HG03139 (cell line): ENCODE measurements at regions not wholly inside any gene's neighbourhood (a gene's known extent, or its start where the extent isn't known, plus 50 kb on each side); places are given as distances from the start of the nearest gene placed in this dataset.

Experiments
- ATAC-seq: cut with Tn5 transposase; IDR thresholded peaks from one replicate; pipeline ENCODE4 v1.9.1; 2021; ENCODE audit not compliant: unreplicated experiment

DNA sequence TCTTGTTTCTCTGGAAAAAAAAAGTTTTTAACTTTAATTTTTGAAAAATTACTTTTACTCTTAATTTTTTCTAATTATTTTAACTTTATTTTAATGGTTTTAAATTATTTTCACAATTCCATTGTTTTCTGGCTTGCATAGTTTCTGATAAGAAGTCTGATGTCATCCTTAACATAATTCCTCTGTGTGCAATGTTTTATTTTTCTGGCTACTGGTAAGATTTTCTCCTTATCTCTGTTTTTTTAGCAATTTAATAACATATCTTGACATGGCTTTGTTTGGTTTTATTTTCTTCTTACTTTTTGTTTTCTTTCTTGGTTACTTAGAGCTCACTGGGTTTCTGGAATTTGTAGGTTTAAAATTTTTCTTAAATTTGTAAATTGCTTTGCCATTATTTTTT is 114.8 kb downstream of the TBXT start:
- no peak for ATAC-seq

DNA sequence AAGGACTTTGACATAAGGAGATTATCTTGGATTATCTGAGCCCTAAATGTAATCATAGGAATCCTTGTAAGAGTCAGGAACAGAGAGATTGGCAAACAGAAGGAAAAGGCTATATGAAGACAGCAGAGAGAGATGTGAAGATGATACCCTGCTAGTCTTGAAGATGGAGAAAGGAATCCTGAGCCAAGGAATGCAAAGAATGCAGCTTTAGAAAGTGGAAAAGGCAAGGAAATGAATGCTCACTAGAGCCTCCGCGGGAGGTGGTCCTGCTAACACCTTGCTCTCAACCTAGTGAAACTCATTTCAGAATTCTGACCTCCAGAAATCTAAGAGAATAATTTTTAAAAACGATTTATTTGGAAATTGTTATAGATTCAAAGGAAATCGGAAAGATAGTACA is 117.1 kb downstream of the TBXT start:
- ATAC-seq = no peak

DNA sequence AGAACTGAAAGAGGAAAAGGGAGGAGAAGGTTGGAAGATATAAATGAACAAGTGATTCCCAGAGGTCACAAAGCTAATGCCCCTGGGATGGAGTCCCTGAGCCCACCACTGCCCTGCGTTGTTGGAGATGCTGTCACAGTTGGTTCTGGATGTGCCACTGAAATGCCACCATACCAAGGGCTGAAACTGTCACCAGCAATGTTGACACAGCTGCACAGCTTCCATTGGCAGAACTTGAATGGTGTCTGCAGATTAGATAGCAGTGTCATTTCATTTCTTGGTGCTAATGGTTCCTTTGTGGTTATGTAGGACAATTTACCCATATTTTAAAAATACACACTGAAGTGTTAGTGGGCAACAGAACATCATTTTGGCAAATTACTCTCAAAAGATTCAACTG is 120.7 kb downstream of the TBXT start:
- ATAC-seq = no peak

DNA sequence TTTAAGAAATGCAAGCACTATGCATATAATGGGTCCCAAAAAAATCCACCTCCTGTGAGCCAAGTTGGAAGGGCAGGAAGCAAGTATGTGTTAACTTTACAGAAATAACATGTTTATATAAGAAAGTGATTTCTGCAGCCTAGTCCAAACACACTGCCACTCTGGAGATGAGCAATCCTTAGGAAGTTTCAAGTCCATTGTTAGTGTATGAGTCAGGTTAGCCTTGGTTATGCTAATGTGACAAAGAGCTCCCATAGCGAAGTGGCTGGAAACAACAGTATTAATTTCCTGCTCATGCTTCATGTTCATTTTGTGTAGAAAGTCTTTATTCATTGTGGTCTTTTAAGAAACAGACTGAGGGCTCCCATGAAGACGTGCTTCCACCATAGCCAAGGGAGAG is 121.4 kb downstream of the TBXT start:
- ATAC-seq = no peak

DNA sequence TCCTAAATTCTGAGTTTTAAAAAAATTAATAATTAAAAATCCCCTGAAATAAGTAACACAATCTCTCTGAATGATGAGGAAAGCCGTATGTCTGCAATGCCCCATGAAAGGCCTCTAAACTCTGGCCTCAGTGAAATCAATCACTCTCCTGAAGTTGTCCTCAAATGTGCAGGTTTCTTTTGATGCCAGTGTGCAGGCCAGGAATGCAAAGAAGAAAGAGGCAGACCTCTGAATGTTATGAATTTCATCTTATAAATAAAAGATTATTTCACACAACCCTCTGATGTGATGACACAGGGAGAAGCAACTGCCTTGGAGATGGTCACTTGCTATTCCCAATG is 121.8 kb downstream of the TBXT start:
- no peak for ATAC-seq

DNA sequence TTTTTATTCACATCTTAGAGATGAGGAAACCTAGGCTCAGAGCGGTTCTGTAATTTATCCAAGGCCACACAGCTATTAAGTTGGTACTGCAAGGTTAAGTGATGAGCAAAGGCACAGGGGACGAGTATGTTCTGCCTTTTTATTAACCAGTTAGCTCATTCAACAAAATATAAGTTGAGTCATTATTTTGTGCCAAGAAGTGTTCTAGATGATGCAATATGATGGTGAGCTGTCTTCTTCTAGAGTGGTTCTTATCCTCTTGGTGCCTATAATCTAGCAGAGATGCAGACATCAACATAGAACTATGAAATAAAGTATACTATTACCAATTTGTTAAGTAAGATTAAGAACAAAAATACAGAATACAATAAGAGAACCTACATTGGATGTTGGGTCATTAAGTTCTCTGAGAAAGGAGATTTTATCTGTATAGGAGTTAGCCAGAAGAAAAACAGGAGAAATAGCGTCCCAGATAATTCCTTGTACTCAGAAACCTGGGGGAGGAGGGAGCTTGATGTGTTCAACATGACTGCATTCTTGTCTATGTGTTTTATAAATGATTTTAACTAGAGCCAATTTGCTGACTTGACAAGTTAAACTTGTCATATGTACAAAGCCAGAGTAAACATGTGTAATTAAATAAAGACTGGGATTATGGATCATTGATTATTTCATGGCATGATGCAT is 122.3 kb downstream of the TBXT start:
- ATAC-seq = no peak

DNA sequence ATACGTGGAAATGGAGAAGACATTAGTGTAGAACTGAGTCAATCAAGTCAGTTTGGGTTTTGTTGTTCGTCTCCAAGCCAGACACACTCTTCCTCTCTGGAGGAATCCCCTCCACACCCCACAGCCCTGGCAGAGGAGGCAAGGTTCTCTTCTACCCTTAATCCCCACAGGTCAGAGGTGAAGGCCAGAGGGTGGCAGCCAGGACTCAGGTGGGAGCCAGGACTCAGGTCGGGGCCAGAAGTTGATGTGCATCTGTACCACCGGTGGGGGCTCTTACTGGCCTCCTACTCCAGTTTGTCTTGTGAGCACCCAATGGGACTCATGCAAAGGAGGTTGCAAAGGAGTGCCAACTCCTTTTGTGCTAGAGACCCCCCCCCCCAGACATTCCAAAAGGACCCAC is 126.4 kb downstream of the TBXT start:
- no peak for ATAC-seq

DNA sequence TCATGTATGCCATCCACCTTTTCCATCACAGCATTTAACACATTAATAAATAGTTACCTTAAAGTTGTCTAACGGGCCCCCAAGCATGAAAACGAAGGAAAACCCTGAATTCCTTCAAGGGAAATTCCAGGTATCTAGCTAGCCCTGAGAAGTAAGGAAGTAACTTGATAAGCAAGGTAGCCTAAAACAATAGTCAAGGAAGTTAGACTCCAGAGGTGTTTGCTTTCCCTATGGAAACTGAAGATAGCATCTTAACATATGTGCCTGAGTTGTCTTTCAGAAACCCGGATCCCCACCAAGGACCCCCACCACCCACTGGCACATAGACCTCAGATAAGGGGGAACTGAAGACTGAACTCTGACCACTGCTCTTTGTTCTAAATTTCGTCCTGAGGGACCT is 127.4 kb downstream of the TBXT start:
- no peak for ATAC-seq

DNA sequence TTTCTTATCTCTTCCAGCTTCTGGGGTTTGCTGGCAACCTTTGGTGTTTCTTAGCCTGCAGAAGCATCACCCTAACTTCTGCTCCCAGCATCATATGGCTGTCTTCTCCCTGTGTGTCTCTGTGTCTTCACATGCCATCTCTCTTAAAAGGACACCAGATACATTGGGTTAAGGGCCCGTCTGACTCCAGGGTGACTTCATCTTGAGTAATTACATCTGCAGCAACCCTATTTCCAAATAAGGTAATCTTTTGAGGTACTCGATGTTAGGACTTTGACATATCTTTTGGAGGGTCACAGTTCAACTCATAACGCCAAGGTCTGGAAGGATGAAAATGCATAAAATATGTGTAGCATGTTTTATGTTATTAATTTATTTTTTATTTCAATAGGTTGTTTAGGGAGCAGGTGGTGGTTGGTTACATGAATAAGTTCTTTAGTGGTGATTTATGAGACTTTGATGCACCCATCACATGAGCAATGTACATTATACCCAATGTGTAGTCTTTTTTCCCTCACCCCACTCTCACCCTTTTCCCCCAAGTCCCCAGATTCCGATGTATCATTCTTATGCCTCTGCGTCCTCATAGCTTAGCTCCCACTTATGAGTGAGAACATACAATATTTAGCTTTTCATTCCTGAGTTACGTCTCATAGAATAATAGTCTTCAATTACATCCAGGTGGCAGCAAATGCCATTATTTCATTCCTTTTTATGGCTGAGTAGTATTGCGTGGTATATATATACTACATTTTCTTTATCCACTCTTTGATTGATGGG is 131.1 kb downstream of the TBXT start:
- ATAC-seq = no peak

DNA sequence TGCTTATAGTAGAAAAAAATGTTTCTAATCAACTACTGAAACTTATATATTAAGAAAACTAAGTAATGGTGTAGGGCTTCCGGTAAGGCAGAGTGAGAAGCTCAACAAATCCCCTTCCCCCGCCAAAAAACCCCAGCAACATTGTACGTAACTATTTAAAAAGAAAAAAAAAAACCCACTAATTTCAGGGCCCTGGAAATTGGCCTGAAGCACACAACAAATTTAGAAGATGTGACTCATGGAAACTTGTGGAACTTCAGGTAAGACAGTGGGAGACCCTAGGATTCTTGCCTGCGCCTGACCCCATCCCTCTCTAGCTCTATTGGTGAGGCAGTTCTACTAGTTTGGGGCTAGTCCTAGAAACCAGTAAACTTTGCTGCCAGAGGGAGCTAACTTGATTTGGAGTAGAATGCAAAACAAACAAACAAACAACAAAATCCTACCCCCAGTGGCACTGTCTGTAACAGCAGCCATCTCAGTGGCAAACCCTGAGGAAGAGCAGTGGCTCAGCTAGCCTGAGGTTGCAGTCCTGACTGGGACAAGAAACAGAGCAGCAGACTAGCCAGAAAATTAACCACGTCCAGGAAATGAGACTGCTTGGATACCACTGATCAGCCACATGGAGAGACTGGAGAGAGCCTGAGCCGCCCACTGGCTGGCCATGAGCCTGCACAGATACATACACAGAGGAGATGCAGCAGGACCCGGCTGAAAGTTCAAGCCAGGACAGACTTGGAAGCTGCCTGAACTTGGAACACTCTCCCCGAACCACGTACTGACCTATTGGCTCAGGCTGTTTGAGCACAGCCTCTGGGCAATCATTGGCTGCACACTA is 135.1 kb downstream of the TBXT start:
- ATAC-seq = no peak

DNA sequence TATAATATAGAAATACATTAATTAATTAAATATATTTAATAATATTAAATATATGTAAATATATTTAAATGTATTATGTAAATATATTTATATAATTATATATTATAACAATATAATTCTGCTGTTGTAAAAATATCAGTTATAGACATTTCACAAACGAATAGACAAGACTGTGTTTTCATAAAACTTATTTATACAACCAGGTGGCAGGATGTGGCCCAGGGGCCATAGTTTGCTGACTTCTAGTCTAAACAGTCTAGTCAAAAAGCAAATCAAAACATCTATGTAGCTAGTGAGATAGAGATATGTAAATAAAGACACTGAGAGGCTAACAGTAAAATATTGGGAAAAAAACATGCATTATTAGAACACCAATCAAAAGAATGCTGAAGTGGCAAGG is 136.4 kb downstream of the TBXT start:
- no peak for ATAC-seq

DNA sequence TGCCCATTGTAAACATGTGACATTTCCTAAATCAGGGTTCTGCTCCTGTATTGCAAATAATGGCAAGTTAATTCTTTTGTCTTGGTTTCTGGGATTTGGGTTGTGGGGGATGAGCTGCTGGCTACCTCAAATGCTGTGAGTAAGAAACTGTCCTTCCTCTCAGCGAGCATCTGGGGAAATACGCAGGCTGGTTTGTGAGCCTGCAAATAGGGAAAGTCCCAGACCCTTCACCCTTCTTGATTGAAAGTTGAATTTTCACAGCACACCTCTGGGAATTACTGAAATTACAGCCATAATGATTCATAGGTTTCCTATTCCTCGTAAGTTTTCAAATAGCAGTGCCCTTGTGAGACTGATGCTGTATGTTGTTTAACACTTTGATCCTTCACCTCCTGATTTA is 138.1 kb downstream of the TBXT start:
- ATAC-seq = no peak

DNA sequence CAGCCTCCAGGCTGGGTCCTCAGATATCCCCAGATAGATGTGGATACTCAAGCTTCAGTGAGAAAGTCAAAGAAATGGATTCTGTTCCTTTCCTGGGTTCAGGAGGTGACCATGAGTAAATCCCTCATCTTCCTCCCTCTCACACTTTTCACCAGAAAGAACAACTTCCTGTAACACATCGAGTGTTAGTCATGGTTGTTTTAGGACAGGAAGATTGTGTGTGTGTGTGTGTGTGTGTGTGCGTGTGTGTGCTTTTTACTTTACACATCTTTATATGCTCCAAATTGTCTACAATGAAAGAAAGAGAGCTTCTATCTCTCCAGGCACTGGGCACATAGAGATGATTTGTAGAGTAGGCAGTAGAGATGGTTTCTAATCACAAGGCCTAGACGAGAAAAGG is 139.9 kb downstream of the TBXT start:
- ATAC-seq = no peak

DNA sequence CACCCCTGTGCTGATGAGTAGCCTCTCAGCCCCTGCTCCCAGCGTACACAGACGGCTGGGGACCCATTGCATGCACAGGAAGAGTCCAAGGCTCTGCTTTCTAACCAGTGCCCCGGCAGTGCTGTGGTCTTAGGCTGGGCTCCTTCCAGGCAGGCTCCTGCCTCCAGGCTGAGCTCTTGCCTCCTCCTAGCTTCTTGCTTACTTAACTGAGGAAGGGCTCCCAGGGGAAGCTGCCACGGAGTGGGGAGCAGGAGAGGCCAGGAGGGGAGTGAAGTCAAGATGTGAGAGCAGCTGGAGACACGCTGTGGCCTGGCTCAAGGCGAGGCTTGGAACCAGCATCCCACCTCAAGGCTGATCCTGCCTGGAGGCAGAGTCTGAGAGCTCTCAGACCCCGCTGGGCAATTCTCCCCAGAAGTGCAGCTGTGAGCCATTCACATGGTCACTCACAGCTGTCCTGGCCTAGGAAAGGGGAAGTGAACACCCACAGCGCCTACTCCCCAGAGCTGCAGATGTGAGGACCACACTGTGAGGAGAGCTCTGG is 141.0 kb downstream of the TBXT start:
- no peak for ATAC-seq

DNA sequence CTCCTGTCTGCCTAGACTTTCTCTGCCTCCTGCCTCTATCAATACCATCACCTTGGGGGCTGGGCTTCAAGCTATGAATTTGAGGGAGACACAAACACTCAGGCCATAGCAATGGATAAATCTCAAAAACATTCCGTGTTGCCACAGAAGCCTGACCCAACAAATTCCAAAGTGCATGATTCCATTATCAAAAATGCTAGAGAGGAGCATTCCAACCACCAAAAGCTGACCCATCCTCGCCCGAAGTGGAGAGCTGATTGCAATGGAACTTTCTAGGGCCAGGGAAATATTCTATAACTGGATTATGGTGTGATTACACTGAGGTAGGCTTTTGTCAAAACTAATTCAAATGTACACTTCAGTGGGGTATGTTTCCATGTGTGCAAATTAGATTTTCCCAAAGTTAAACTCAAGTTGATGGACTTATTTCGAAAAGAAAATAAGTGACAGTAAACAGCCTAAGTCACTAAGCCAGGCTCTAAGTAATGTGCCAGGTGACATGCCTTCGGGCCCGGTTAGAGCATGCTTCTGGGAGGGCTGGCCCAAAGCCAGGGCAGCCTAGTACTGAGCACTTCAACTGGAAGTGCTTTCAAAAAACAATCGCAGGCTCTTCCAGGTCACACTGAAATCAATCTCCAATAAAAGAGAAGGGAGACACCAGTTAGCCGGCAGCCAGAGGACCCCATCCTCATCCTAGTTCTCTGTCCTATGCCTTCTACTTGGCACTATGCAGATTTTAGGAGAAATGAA is 142.3 kb downstream of the TBXT start:
- ATAC-seq = no peak

DNA sequence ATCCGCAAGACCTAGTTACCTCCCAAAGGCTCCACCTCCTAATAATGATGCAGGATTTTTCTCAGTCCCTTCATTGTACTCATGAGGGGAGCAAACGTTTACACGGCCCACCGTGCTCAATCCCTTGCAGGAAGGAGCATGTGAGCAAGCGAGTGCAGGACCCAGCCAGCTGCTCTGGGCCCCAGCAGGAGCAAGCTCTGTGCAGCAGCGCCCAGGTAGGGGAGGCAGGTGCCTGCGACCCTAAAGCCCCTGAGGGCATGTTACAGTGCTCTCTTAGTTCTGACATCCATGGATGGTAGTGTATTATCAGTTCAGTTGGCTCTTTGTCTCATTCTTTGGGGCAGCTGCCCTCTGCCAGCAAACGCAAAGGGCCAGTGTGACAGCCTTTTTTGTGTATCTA is 143.4 kb downstream of the TBXT start:
- ATAC-seq = no peak

DNA sequence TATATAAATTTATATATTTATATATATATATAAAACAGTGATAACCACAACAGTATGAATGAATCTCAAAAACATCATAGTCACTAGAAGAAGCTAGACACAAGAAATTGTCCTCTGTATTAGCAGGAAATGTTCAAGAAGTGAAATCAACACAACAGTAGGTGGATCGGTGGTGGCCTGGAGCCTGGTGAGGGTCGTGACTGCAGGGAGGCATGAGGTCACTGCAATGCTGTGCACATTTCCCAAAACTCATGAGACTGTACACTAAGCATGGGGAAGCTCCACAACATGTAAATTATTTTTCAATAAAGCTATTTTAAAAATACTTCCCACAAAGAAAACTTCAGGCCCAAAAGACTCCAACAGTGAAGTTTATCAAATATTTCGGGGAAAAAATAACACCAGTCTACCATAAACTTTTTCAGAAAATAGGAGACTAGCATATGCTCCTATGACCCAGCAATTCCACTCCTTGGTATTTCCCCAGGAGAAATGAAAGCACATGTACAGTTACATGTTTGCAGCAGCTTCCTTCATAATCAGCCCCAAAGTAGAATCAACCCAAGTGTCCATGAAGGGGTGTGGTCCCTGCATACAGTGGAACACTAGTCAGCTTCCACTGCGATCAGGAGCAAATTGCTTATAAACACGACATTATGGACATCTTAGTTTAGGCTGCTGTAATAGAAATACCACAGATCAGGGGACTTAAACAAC is 144.2 kb downstream of the TBXT start:
- ATAC-seq = no peak

DNA sequence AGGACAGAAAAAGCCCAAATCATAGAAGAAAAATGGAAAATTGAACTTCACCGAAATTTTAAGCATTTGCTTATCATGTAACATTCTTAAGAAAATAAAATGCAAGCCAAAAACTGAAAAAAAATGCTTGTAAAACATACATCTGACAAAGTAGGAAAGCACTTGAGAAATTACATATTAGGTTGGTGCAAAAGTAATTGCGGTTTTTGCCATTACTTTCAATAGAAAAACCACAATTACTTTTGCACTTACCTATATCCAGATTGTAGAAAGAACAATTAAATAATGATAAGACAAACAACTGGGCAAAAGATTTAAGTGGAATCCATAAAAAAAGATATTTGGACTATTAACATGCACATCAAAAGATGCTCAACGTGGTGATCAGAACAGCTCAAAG is 146.2 kb downstream of the TBXT start:
- no peak for ATAC-seq

DNA sequence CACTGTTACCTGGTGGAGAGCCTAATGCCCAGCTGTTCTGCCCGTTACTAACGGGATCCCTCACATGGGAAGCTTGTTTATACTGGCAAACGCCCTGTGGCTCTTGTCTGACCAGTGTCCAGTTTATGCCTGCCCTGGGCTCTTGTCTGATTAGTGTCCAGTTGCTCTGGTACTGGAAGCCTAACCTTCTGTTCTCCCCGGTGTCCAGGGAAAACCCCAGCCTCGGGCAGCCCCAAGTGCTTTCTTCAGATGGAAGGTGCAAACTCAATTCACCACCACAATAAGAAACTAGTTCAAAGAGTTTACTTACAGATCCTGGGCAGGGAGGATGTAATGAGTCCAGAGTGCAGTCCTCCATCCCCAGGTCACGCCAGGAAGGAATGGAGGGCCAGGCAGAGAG is 148.4 kb downstream of the TBXT start:
- no peak for ATAC-seq

DNA sequence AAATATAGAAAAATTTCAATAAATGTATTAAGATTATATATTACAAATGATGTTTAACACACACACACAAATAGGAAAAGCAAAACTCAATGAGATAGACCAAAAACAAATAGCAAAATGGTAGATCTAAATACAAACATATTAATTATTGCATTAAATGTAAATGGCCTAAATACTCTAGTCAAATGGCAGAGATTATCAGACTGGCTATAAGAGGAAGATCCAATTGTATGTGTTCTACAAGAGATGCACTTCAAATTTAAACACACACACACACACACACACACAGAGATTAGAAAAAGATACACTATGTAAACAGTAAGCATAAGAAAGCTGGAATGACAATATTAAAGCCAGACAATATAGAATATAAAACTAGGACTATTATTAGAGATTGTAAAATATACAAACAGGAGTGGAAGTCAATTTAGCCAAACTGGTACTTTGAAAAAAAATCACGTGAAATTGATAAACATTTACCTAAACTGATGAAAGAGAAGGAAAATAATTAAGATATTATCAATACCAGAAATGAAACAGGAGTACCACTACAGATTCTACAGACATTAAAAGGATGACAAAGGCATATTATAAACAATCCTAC is 150.5 kb downstream of the TBXT start:
- no peak for ATAC-seq
